Natural killer cell (primary cell): ENCODE measurements at regions not wholly inside any gene's neighbourhood (a gene's known extent, or its start where the extent isn't known, plus 50 kb on each side); places are given as distances from the start of the nearest gene placed in this dataset.

Experiments
- ATAC-seq, 3 donors: fragments of 150-1000 bp in 2 of 3; fragments of 200-7000 bp in 1 of 3; cut with Tn5 transposase; 1 replicate in 1 of 3; 2 replicates in 2 of 3; pipeline ENCODE4 v1.10.0; 2021; ENCODE audit warnings: mild to moderate bottlenecking in 2 of 3, moderate library complexity in 2 of 3
- DNase-seq, 2 donors: peaks; one replicate each; pipeline versions ENCODE4 v3.0.0 to v3.0.0-alpha.2; 2013 to 2021; ENCODE audit warnings: mixed read lengths in 1 of 2
- H3K27ac ChIP-seq: one replicate; pipeline ENCODE4 v1.5.1; 2013; ENCODE audit warnings: mild to moderate bottlenecking, low read length
- H3K27me3 ChIP-seq: one replicate; pipeline ENCODE4 v1.6.1; 2013; ENCODE audit warnings: low read length; ENCODE audit not compliant: control insufficient read depth, insufficient read depth
- H3K36me3 ChIP-seq: one replicate; pipeline ENCODE4 v1.6.1; 2013; ENCODE audit warnings: low read length; ENCODE audit not compliant: control insufficient read depth, insufficient read depth
- H3K4me1 ChIP-seq: one replicate; pipeline ENCODE4 v1.6.1; 2013; ENCODE audit warnings: low read length; ENCODE audit not compliant: control insufficient read depth, insufficient read depth
- H3K4me3 ChIP-seq: one replicate; pipeline ENCODE4 v1.5.1; 2013; ENCODE audit warnings: low read length
- H3K9me3 ChIP-seq: one replicate; pipeline ENCODE4 v1.6.1; 2013; ENCODE audit warnings: low read length; ENCODE audit not compliant: control insufficient read depth, insufficient read depth
- H3K27ac Mint-ChIP-seq, 2 donors: one replicate each; pipeline ENCODE4 v1.8.0; 2022; ENCODE audit warnings: mild to moderate bottlenecking in 2 of 2, mixed read lengths in 2 of 2, moderate library complexity in 1 of 2
- H3K27me3 Mint-ChIP-seq, 2 donors: one replicate each; pipeline ENCODE4 v1.8.0; 2022; ENCODE audit warnings: low read depth in 2 of 2, mixed read lengths in 2 of 2
- H3K36me3 Mint-ChIP-seq: one replicate; pipeline ENCODE4 v1.8.0; 2022; ENCODE audit warnings: mixed read lengths
- H3K4me1 Mint-ChIP-seq, 2 donors: one replicate each; pipeline ENCODE4 v1.8.0; 2022; ENCODE audit warnings: mixed read lengths in 2 of 2
- H3K4me3 Mint-ChIP-seq: one replicate; pipeline ENCODE4 v1.8.0; 2022; ENCODE audit warnings: mild to moderate bottlenecking, moderate library complexity, mixed read lengths
- H3K9me3 Mint-ChIP-seq, 2 donors: one replicate each; pipeline ENCODE4 v1.8.0; 2022; ENCODE audit warnings: mixed read lengths in 2 of 2
- WGBS: methylation state at CpG from one replicate; pipeline ENCODE4 v1.1.7; 2013; ENCODE audit warnings: missing lambda C conversion rate; ENCODE audit not compliant: insufficient coverage; 5-methylcytosine and 5-hydroxymethylcytosine counted together
- intact Hi-C: fragments of 100-400 bp; cut with micrococcal nuclease; formaldehyde crosslinking; loops from one replicate; pipeline ENCODE4 v1.14.2; 2022
- TF ChIP-seq, protein P1 (sequence below): fragments of 200-600 bp; IDR thresholded peaks from one replicate; pipeline ENCODE4 v1.8.0; 2022; ENCODE audit warnings: antibody characterized with exemption

DNA sequence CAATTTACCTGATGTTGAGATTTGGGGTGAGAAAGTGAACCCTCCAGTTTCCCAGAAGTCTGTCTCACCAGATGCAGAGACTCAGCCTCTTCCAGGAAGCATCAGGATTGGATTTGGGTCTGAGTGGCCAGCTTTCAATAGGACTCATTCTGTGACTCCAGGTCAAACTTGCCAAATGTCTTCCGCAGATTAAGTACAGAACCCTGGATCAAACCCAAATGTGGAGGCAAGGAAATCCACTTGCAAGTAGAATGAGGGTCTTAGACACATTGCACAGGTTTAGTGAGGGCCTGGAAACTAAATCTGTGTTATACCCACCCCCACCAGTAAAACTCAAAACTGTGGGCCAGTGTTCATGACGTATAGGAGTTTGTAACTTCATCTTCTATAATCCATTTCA is 372.2 kb upstream of the MGMT start:
- 98% methylated on average over 2 of the region's 2 CpGs for WGBS
- Histone ChIP-seq H3K27ac (no peak overlapping the region), H3K27me3 (no peaks in the 10 kb centered on the region), H3K4me3 (no peak overlapping the region), H3K36me3 (no peaks in the 10 kb centered on the region), H3K4me1 (no peaks in the 10 kb centered on the region), H3K9me3 (no peaks in the 10 kb centered on the region)
- Mint-ChIP-seq H3K27me3 (peaks cover 2 to 9% of the 10 kb centered on the region in 2 donors), H3K4me1 (no peaks in the 10 kb centered on the region), H3K27ac (no peak overlapping the region), H3K36me3 (no peaks in the 10 kb centered on the region), H3K4me3 (no peak overlapping the region), H3K9me3 (no peaks in the 10 kb centered on the region)
- ATAC-seq = no peak
- TF ChIP-seq, protein P1, sequence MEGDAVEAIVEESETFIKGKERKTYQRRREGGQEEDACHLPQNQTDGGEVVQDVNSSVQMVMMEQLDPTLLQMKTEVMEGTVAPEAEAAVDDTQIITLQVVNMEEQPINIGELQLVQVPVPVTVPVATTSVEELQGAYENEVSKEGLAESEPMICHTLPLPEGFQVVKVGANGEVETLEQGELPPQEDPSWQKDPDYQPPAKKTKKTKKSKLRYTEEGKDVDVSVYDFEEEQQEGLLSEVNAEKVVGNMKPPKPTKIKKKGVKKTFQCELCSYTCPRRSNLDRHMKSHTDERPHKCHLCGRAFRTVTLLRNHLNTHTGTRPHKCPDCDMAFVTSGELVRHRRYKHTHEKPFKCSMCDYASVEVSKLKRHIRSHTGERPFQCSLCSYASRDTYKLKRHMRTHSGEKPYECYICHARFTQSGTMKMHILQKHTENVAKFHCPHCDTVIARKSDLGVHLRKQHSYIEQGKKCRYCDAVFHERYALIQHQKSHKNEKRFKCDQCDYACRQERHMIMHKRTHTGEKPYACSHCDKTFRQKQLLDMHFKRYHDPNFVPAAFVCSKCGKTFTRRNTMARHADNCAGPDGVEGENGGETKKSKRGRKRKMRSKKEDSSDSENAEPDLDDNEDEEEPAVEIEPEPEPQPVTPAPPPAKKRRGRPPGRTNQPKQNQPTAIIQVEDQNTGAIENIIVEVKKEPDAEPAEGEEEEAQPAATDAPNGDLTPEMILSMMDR = no peak
- no peak for DNase-seq
- intact Hi-C loops = no loop called here

DNA sequence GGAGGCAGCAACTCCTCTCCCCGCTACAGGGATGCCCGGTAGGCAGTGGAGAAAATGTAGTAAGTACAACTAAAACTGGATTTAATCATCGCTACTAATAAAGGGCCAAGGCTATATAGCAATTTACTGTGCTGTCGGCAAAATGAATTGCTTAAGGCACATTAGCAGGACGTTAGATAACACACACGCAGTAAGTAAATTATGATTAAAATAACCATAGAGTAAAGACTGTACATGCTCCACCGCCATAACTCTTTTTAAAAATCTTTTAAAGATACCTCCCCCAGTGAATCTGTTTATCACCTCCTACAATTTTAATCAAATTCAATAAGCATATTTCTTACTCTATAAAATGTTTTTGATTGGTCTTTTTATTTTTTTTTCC is 371.4 kb upstream of the MGMT start:
- 98% methylated on average over 6 of the region's 7 CpGs for WGBS
- intact Hi-C loops = no loop called here
- H3K36me3 ChIP-seq = no peaks in the 10 kb centered on the region
- H3K4me3 ChIP-seq = no peak overlapping the region
- no peaks in the 10 kb centered on the region for H3K9me3 ChIP-seq
- no peaks in the 10 kb centered on the region for H3K27me3 ChIP-seq
- ATAC-seq (no peak), DNase-seq (no peak)
- Mint-ChIP-seq H3K9me3 (no peaks in the 10 kb centered on the region), H3K4me3 (no peak overlapping the region), H3K27me3 (peaks cover 2 to 9% of the 10 kb centered on the region in 2 donors), H3K4me1 (no peaks in the 10 kb centered on the region), H3K27ac (no peak overlapping the region), H3K36me3 (no peaks in the 10 kb centered on the region)
- no peak overlapping the region for H3K27ac ChIP-seq
- H3K4me1 ChIP-seq = no peaks in the 10 kb centered on the region
- TF ChIP-seq, protein P1 = no peak

DNA sequence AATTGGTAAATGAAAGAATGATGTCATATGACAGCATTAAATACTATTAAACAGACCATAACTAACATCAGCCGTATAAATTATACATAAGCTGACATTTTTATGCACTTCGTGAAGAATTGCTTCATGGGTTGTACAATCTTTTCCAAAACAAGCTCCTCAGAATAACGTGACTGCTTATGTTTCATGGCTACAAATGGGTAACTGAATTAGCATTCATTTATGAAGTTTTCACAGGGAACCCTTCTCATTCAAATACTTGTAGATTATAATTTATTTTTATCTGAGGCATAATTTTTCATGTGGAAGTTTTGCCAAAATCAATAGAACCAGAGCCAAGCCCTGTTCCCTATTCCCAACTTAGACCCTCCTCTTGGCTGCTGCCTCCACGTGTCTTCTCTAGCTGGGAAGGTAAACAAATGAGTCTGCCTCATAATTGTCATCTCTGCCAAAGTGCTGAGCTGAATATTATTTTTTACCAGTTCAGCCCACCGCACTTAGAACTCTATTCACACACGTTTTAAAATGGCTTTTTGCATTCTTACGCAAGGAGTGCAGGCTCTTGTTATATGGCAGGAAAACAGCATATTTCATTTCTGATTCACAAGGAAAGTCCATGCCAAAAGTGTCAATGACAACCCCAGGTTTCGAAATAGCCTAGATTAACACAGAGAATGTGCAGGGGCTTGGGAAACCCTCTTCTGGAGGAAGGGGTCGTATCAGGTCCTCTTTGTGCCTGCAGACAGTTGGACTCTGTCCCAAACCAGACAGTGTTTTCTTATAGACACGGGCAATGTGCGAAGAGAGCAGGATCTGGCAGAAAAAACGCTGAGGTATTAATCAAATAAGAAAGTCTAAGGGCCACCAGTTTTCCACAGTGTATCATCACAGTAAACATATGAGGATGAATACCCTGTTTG is 370.7 kb upstream of the MGMT start:
- intact Hi-C loops = no loop called here
- Mint-ChIP-seq H3K36me3 (no peaks in the 10 kb centered on the region), H3K27ac (no peak overlapping the region), H3K27me3 (peaks cover 2 to 9% of the 10 kb centered on the region in 2 donors), H3K4me1 (no peaks in the 10 kb centered on the region), H3K4me3 (no peak overlapping the region), H3K9me3 (no peaks in the 10 kb centered on the region)
- no peaks in the 10 kb centered on the region for H3K27me3 ChIP-seq
- no peak overlapping the region for H3K4me3 ChIP-seq
- ATAC-seq (no peak), DNase-seq (no peak)
- H3K4me1 ChIP-seq = no peaks in the 10 kb centered on the region
- WGBS = 69% methylated on average over 11 of the region's 12 CpGs
- H3K27ac ChIP-seq = no peak overlapping the region
- no peaks in the 10 kb centered on the region for H3K9me3 ChIP-seq
- H3K36me3 ChIP-seq = no peaks in the 10 kb centered on the region
- TF ChIP-seq, protein P1 = no peak
